Endothelial cell of umbilical vein (primary cell): ENCODE measurements at regions not wholly inside any gene's neighbourhood (a gene's known extent, or its start where the extent isn't known, plus 50 kb on each side); places are given as distances from the start of the nearest gene placed in this dataset.

Source experiments
- BruUV-seq: library from RNA; stranded (reverse); fragments of 400-500 nt; replicated peaks from 2 replicates; lab custom pipeline; 2021; lab: Mats Ljungman, UMichigan
- CTCF ChIA-PET: fragments of 300-600, 350-600 bp; sonication (Branson Sonifier 250); formaldehyde crosslinking; loops from one replicate; lab custom pipeline; 2021; ENCODE audit warnings: antibody characterized with exemption, inconsistent platforms; lab: Charles Lee
- POLR2A ChIA-PET: fragments of 300-600, 350-600 bp; sonication (Branson Sonifier 250); formaldehyde crosslinking; loops from one replicate; lab custom pipeline; 2021; ENCODE audit warnings: antibody characterized with exemption, inconsistent platforms; lab: Charles Lee
- DNase-seq: peaks from one replicate; pipeline ENCODE4 v3.0.0-alpha.2; 2011; ENCODE audit warnings: low read depth, low spot score
- FAIRE-seq: peaks from 2 replicates; lab custom pipeline; 2011; peaks lifted over from hg19 to GRCh38; lab: Jason Lieb, UNC
- H2AFZ ChIP-seq: 2 replicates; pipeline ENCODE4 v1.6.0; 2012; ENCODE audit warnings: low read depth, low read length, control low read depth, inconsistent platforms
- H3K27ac ChIP-seq: 2 replicates; pipeline ENCODE4 v1.5.1; 2011; ENCODE audit warnings: low read depth, mild to moderate bottlenecking, control low read depth, low read length, moderate library complexity; ENCODE audit not compliant: insufficient read depth
- H3K27me3 ChIP-seq, 2 experiments: 2 replicates each; pipeline versions ENCODE4 v1.6.0 to v1.6.1; 2011; ENCODE audit warnings: low read length in 2 of 2, mixed read lengths in 1 of 2; ENCODE audit not compliant: control insufficient read depth in 2 of 2, insufficient read depth in 2 of 2
- H3K36me3 ChIP-seq, 2 experiments: 2 replicates in 1 of 2; 3 replicates in 1 of 2; pipeline ENCODE4 v1.5.1; 2011; ENCODE audit warnings: low read length in 2 of 2, mild to moderate bottlenecking in 1 of 2, moderate library complexity in 1 of 2; ENCODE audit not compliant: control insufficient read depth in 2 of 2, insufficient read depth in 2 of 2; ENCODE audit errors: extremely low read depth in 1 of 2
- H3K4me1 ChIP-seq: 3 replicates; pipeline ENCODE4 v1.5.1; 2011; ENCODE audit warnings: mild to moderate bottlenecking, low read length; ENCODE audit not compliant: control insufficient read depth, insufficient read depth; ENCODE audit errors: extremely low read depth
- H3K4me2 ChIP-seq: 2 replicates; pipeline ENCODE4 v1.6.1; 2011; ENCODE audit warnings: low read length, control low read depth, mixed read lengths; ENCODE audit not compliant: insufficient read depth
- H3K4me3 ChIP-seq, 3 experiments: fragments of 200-600 bp in 1 of 3; sonication (generic), shearing (Covaris generic) in 1 of 3; replicated peaks in 1 of 3; 2 replicates each; pipeline ENCODE4 v1.5.1; 2011 to 2016; ENCODE audit warnings: control low read depth in 3 of 3, low read length in 3 of 3, mild to moderate bottlenecking in 2 of 3, inconsistent platforms in 1 of 3, low read depth in 1 of 3, moderate library complexity in 1 of 3; ENCODE audit not compliant: insufficient read depth in 1 of 3
- H3K79me2 ChIP-seq: 2 replicates; pipeline ENCODE4 v1.6.0; 2012; ENCODE audit warnings: low read length, inconsistent platforms; ENCODE audit not compliant: control insufficient read depth, insufficient read depth
- H3K9ac ChIP-seq: replicated peaks from 2 replicates; pipeline ENCODE3; 2011; ENCODE audit warnings: low read length, control low read depth; ENCODE audit not compliant: insufficient read depth; ENCODE audit errors: extremely low read depth
- H3K9me1 ChIP-seq: replicated peaks from 3 replicates; pipeline ENCODE4 v1.6.0; 2011; ENCODE audit warnings: mild to moderate bottlenecking, low read length; ENCODE audit not compliant: control insufficient read depth, insufficient read depth; ENCODE audit errors: extremely low read depth
- H3K9me3 ChIP-seq: replicated peaks from 2 replicates; pipeline ENCODE4 v1.5.1; 2012; ENCODE audit warnings: low read length, inconsistent platforms; ENCODE audit not compliant: control insufficient read depth, insufficient read depth
- H4K20me1 ChIP-seq: replicated peaks from 2 replicates; pipeline ENCODE3; 2011; ENCODE audit warnings: mild to moderate bottlenecking, low read length; ENCODE audit not compliant: control insufficient read depth, insufficient read depth; ENCODE audit errors: extremely low read depth
- CTCF ChIP-seq, 2 donors: IDR thresholded peaks; 1 replicate in 1 of 2; 2 replicates in 1 of 2; pipeline ENCODE4 v1.5.1; 2011; ENCODE audit warnings: low read length in 2 of 2, mild to moderate bottlenecking in 2 of 2, moderate library complexity in 2 of 2, control low read depth in 1 of 2, inconsistent platforms in 1 of 2, low read depth in 1 of 2; ENCODE audit not compliant: insufficient read depth in 1 of 2; ENCODE audit errors: extremely low read depth in 1 of 2
- FOS ChIP-seq: IDR thresholded peaks from 2 replicates; pipeline ENCODE4 v1.6.1; 2011; ENCODE audit warnings: mild to moderate bottlenecking, low read length, moderate library complexity, borderline replicate concordance; ENCODE audit not compliant: insufficient read depth
- JUN ChIP-seq: IDR thresholded peaks from 2 replicates; pipeline ENCODE4 v1.6.1; 2011; ENCODE audit warnings: borderline replicate concordance, low read depth; ENCODE audit not compliant: insufficient read length, insufficient read depth
- MYC ChIP-seq: IDR thresholded peaks from one replicate; pipeline ENCODE4 v1.6.1; 2011; ENCODE audit warnings: mild to moderate bottlenecking, low read depth, low read length
- POLR2A ChIP-seq: IDR thresholded peaks from 2 replicates; pipeline ENCODE4 v1.6.1; 2012; ENCODE audit warnings: low read depth, mild to moderate bottlenecking, control low read depth, low read length
- POLR2AphosphoS5 ChIP-seq: IDR thresholded peaks from 2 replicates; pipeline ENCODE4 v1.6.1; 2012; ENCODE audit warnings: low read depth, mild to moderate bottlenecking, control low read depth, low read length, moderate library complexity; ENCODE audit not compliant: insufficient read depth
- dilution Hi-C: fragments of 300-500 bp; cut with MboI; formaldehyde crosslinking; loops from one replicate; pipeline ENCODE4 v1.15.0; 2019; ENCODE audit warnings: low sequenced_read_pairs; ENCODE audit not compliant: extremely low pct_ligation_motif_present
- intact Hi-C: fragments of 100-400 bp; cut with micrococcal nuclease; formaldehyde crosslinking; loops from one replicate; pipeline ENCODE4 v1.10.0; 2022

GRCh38 chr10:85047170-85047834 is 718.9 kb downstream of the CCSER2 start:
- Histone ChIP-seq H2AFZ (no peak overlapping the region), H3K27me3 (no peaks in the 10 kb centered on the region), H3K27ac (no peak overlapping the region), H3K4me1 (no peaks in the 10 kb centered on the region), H3K79me2 (no peaks in the 10 kb centered on the region), H3K4me3 (no peak overlapping the region), H4K20me1 (no peaks in the 10 kb centered on the region), H3K36me3 (no peaks in the 10 kb centered on the region), H3K4me2 (no peak overlapping the region), H3K9ac (no peak overlapping the region), H3K9me3 (peaks cover 5% of the 10 kb centered on the region), H3K9me1 (no peaks in the 10 kb centered on the region)
- FAIRE-seq (no peak), DNase-seq (no peak)
- TF ChIP-seq JUN (no peak), POLR2A (no peak), POLR2AphosphoS5 (no peak), MYC (no peak), CTCF (IDR thresholded peaks at IDR 0.05; ENCODE audit: extremely low read depth in 1 of 2, insufficient read depth in 1 of 2, low read depth in 1 of 2, low read length in 2 of 2) (no peak), FOS (no peak)
- intact Hi-C loops (no loop called here), dilution Hi-C loops (no loop called here)
- CTCF ChIA-PET, result no interaction called here
- no TSS peak for BruUV-seq
- POLR2A ChIA-PET, result no interaction called here

- intact Hi-C loops, result no loop called here
- dilution Hi-C loops, result no loop called here
- Histone ChIP-seq H3K27ac (no peak overlapping the region), H3K9me3 (peaks cover 5% of the 10 kb centered on the region), H3K79me2 (no peaks in the 10 kb centered on the region), H3K27me3 (no peaks in the 10 kb centered on the region), H4K20me1 (no peaks in the 10 kb centered on the region), H3K36me3 (no peaks in the 10 kb centered on the region), H3K4me3 (no peak overlapping the region), H3K9ac (no peak overlapping the region), H2AFZ (no peak overlapping the region), H3K9me1 (no peaks in the 10 kb centered on the region), H3K4me2 (no peak overlapping the region), H3K4me1 (no peaks in the 10 kb centered on the region)
- no peak for TF ChIP-seq POLR2A
- TF ChIP-seq POLR2AphosphoS5, result no peak
- no peak for TF ChIP-seq MYC
- no TSS peak for BruUV-seq
- POLR2A ChIA-PET, result no interaction called here
- no peak for DNase-seq
- CTCF ChIA-PET, result no interaction called here
- FAIRE-seq, result no peak
Observed at GRCh38 chr10:85047979-85048378, 719.6 kb downstream of the CCSER2 start.
